Left lung (tissue), 4 donors: ENCODE measurements at regions not wholly inside any gene's neighbourhood (a gene's known extent, or its start where the extent isn't known, plus 50 kb on each side); places are given as distances from the start of the nearest gene placed in this dataset.

Experiments
- ATAC-seq: fragments of 200-7000 bp; cut with Tn5 transposase; one replicate; pipeline ENCODE4 v1.9.1; 2020; ENCODE audit warnings: moderate library complexity
- DNase-seq, 4 donors: peaks; one replicate each; pipeline ENCODE4 v3.0.0-alpha.2; 2013 to 2020
- H3K27ac ChIP-seq, 2 donors: fragments of 200-600 bp; sonication (generic) in 1 of 2; one replicate each; pipeline versions ENCODE4 v1.5.0 to v1.8.0; 2020 to 2021
- H3K27me3 ChIP-seq, 2 donors: fragments of 200-600 bp; sonication (generic) in 1 of 2; one replicate each; pipeline versions ENCODE4 v1.5.0 to v1.8.0; 2020 to 2021
- H3K36me3 ChIP-seq, 2 donors: fragments of 200-600 bp; sonication (generic) in 1 of 2; one replicate each; pipeline versions ENCODE4 v1.5.0 to v1.8.0; 2020 to 2021
- H3K4me1 ChIP-seq, 2 donors: fragments of 200-600 bp; one replicate each; pipeline ENCODE4 v1.8.0; 2021
- H3K4me3 ChIP-seq, 2 donors: fragments of 200-600 bp; sonication (generic) in 1 of 2; one replicate each; pipeline versions ENCODE4 v1.5.0 to v1.8.0; 2020 to 2021; ENCODE audit warnings: mild to moderate bottlenecking in 1 of 2
- H3K9me3 ChIP-seq, 2 donors: fragments of 200-600 bp; sonication (generic) in 1 of 2; one replicate each; pipeline versions ENCODE4 v1.5.0 to v1.8.0; 2020 to 2021
- intact Hi-C, 2 donors: fragments of 100-400 bp; cut with DNase I; formaldehyde crosslinking; loops; one replicate each; pipeline versions ENCODE4 v1.11.2 to v1.14.2; 2022
- TF ChIP-seq, protein P1 (sequence below), 2 donors: fragments of 200-600 bp; sonication (generic) in 1 of 2; IDR thresholded peaks; one replicate each; pipeline versions ENCODE4 v1.5.0 to v1.8.0; 2021; ENCODE audit warnings: antibody characterized with exemption in 2 of 2
- donor health status: DM: no; HTN: yes; CAD: no.
- donor health status: DM: no; HTN: no; CAD: no.

DNA sequence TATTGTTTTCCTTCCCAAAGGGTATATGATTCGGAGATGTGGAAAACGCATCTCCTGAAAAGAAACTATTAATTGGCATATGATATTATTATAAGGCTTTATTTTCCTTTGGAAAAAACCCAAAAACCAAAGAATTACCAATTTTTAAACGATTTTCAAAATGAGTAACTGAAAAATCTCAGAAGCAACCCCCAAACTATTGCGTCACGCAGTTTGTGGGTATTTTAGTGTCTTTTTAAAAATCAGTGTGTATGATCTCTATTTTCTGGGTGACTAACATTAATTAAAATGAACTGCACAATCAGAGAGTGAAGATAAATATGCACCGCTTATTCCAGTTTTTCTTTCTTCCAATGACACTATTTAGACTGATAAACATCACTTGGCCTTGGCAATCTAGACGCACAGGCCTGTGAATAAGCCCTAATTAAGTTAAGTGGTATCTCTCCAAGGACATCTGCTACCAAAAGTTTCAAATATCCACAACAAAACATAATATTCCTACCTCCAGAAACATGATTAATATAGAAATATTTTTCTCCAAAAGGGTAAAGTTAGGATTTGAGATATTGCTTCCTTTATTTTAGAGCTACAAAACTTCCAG is 511.5 kb upstream of the FAM241A start:
- H3K4me3 ChIP-seq, result no peak overlapping the region
- no peaks in the 10 kb centered on the region for H3K36me3 ChIP-seq
- TF ChIP-seq, protein P1, sequence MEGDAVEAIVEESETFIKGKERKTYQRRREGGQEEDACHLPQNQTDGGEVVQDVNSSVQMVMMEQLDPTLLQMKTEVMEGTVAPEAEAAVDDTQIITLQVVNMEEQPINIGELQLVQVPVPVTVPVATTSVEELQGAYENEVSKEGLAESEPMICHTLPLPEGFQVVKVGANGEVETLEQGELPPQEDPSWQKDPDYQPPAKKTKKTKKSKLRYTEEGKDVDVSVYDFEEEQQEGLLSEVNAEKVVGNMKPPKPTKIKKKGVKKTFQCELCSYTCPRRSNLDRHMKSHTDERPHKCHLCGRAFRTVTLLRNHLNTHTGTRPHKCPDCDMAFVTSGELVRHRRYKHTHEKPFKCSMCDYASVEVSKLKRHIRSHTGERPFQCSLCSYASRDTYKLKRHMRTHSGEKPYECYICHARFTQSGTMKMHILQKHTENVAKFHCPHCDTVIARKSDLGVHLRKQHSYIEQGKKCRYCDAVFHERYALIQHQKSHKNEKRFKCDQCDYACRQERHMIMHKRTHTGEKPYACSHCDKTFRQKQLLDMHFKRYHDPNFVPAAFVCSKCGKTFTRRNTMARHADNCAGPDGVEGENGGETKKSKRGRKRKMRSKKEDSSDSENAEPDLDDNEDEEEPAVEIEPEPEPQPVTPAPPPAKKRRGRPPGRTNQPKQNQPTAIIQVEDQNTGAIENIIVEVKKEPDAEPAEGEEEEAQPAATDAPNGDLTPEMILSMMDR (IDR thresholded peaks at IDR 0.05), result no peak
- H3K27me3 ChIP-seq, result peaks cover 0 to 9% of the 10 kb centered on the region in 2 donors
- intact Hi-C loops, result loop anchor here in 1 of 2 donors (5.0 kb wide), 1 partner anchor 1001 kb away; no protein-coding TSS in a partner anchor
- no peaks in the 10 kb centered on the region for H3K9me3 ChIP-seq
- no peak for ATAC-seq
- H3K27ac ChIP-seq, result no peak overlapping the region
- DNase-seq, result no peak
- no peaks in the 10 kb centered on the region for H3K4me1 ChIP-seq

DNA sequence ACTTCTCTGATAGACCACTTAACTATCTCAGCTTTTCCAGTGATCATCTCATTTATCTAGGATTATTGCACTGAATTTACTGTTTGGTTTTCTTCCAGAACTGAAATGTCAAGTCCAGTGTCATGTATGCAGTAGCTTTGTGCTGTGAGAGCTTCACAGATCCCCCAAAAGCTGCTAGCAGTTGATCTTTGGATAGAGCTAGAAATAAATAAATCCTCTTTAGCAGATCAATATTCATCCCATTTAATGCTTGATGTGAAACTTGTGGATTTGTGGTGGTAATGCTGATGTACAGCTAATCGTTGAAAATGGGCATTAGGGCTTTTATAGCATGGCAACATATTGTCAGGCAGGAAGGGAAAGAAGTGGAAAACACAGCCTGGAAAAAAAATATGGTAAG is 509.6 kb upstream of the FAM241A start:
- H3K36me3 ChIP-seq, result no peaks in the 10 kb centered on the region
- H3K27me3 ChIP-seq, result no peaks in the 10 kb centered on the region
- ATAC-seq, result no peak
- H3K27ac ChIP-seq, result no peak overlapping the region
- intact Hi-C loops, result no loop called here
- DNase-seq, result no peak
- H3K4me3 ChIP-seq, result no peak overlapping the region
- TF ChIP-seq, protein P1 (IDR thresholded peaks at IDR 0.05), result no peak
- no peaks in the 10 kb centered on the region for H3K4me1 ChIP-seq
- no peaks in the 10 kb centered on the region for H3K9me3 ChIP-seq

DNA sequence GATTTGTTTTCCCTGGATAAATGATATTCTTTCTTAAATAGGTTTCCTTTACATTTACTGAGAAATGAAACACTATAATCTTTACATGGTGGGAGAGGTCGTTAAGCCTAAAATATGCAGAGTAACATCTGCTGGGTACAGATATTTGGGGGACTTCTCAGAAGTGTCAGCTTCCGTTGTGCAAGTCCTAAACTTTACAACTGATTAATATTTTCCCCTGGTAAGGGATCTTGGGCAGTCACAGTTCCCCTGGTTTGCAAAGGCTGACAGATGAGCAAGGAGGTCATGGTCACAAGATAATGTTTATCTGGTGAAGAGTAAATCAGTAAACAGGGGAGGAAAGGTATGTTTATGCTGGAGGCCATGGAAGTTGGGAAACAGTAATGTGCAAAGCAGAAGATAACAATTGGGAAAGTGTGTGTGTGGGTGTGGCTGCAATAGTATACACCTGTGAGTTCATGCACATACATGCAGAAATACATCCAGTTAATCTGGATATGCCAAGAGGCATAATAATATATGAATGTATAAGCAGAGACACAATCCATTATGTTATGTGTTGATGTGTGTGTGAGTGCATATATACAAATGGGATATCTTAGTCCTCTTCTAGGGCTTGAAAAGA is 508.2 kb upstream of the FAM241A start:
- Histone ChIP-seq H3K4me3 (no peak overlapping the region), H3K36me3 (no peaks in the 10 kb centered on the region), H3K9me3 (no peaks in the 10 kb centered on the region), H3K27ac (no peak overlapping the region), H3K4me1 (no peaks in the 10 kb centered on the region), H3K27me3 (no peaks in the 10 kb centered on the region)
- TF ChIP-seq, protein P1 (IDR thresholded peaks at IDR 0.05), result no peak
- DNase-seq (no peak), ATAC-seq (no peak)
- intact Hi-C loops, result no loop called here

DNA sequence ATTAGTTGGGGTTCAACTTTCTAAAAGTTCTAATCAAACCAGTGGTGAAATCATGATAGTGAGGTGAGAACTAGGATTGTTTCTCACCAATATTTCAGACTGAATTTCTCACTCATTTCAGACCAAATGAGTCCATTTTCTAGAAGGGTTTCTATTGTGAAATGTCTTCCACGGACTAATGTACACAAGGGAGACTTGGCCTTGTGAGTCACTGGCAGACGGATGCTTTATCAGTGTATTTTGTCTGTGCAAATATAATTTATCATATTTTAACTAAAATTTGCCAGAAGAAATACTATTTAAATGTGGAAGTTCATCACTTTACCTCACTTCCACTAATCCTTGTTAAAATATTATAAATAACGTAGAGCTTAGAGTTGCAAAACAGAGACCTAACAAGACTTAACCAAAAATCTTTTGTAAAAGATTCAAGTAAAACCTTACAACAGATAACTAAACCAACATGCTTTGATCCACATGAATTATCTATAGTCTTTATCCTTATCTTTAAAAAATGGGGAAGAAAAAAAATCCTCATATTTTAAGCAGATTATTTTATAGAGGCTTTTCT is 506.0 kb upstream of the FAM241A start:
- no peaks in the 10 kb centered on the region for H3K4me1 ChIP-seq
- no peaks in the 10 kb centered on the region for H3K36me3 ChIP-seq
- intact Hi-C loops, result no loop called here
- H3K9me3 ChIP-seq, result no peaks in the 10 kb centered on the region
- no peak for ATAC-seq
- DNase-seq, result no peak
- H3K27me3 ChIP-seq, result no peaks in the 10 kb centered on the region
- H3K4me3 ChIP-seq, result no peak overlapping the region
- no peak overlapping the region for H3K27ac ChIP-seq
- TF ChIP-seq, protein P1 (IDR thresholded peaks at IDR 0.05), result no peak

DNA sequence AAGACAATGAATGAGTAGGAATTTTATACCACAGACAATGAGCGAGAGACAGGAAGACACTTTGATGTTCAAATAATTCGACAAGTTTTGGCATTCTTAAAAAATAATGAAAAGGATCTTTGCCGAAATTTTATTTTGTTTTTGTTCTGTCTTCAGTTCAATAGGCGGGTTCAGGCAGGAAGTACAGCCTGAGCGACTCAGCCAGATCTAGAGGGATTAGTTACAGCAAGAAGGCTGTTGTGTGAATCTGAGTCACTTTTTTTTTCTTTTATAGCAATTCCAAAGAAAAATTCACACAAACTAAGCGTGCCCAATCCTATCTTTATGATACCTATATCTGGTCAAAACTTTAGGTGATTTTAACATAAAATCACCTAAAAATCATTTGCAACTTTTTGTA is 505.4 kb upstream of the FAM241A start:
- no peaks in the 10 kb centered on the region for H3K9me3 ChIP-seq
- no peak for DNase-seq
- ATAC-seq, result no peak
- H3K4me3 ChIP-seq, result no peak overlapping the region
- TF ChIP-seq, protein P1 (IDR thresholded peaks at IDR 0.05), result no peak
- intact Hi-C loops, result no loop called here
- H3K36me3 ChIP-seq, result no peaks in the 10 kb centered on the region
- H3K27me3 ChIP-seq, result no peaks in the 10 kb centered on the region
- no peaks in the 10 kb centered on the region for H3K4me1 ChIP-seq
- H3K27ac ChIP-seq, result no peak overlapping the region
